Loucy (cell line): ENCODE measurements at regions not wholly inside any gene's neighbourhood (a gene's known extent, or its start where the extent isn't known, plus 50 kb on each side); places are given as distances from the start of the nearest gene placed in this dataset.

ENCODE experiments used
- H2AFZ ChIP-seq: fragments of 200-600 bp; sonication (generic); 2 replicates; pipeline ENCODE4 v1.6.0; 2016; ENCODE audit warnings: antibody characterized with exemption, mild to moderate bottlenecking, low read length, moderate library complexity
- H3F3A ChIP-seq: fragments of 200-600 bp; 2 replicates; pipeline ENCODE4 v1.6.0; 2016; ENCODE audit warnings: antibody characterized with exemption, low read depth, mild to moderate bottlenecking
- H3K27me3 ChIP-seq: fragments of 200-600 bp; sonication (generic); 2 replicates; pipeline ENCODE4 v1.6.1; 2014; ENCODE audit warnings: low read length, mild to moderate bottlenecking; ENCODE audit not compliant: insufficient read depth, poor library complexity, severe bottlenecking
- H3K36me3 ChIP-seq: fragments of 200-600 bp; sonication (generic); 2 replicates; pipeline ENCODE4 v1.6.1; 2016; ENCODE audit warnings: low read length; ENCODE audit not compliant: insufficient read depth
- H3K4me1 ChIP-seq: fragments of 200-600 bp; sonication (generic); 2 replicates; pipeline ENCODE4 v1.5.1; 2014; ENCODE audit warnings: low read length, mild to moderate bottlenecking; ENCODE audit not compliant: insufficient read depth, poor library complexity, severe bottlenecking
- H3K4me2 ChIP-seq: fragments of 200-600 bp; sonication (generic); 2 replicates; pipeline ENCODE4 v1.6.0; 2014; ENCODE audit warnings: antibody characterized with exemption, low read length, low read depth, mild to moderate bottlenecking; ENCODE audit not compliant: poor library complexity, severe bottlenecking
- H3K4me3 ChIP-seq: fragments of 200-600 bp; sonication (generic); 2 replicates; pipeline ENCODE4 v1.5.1; 2014; ENCODE audit warnings: low read length, mild to moderate bottlenecking, mixed read lengths; ENCODE audit not compliant: poor library complexity, severe bottlenecking
- H3K79me2 ChIP-seq: fragments of 200-600 bp; sonication (generic); 2 replicates; pipeline ENCODE4 v1.6.1; 2014; ENCODE audit warnings: low read length; ENCODE audit not compliant: insufficient read depth
- H3K9ac ChIP-seq: fragments of 200-600 bp; sonication (generic); 2 replicates; pipeline ENCODE4 v1.6.0; 2014; ENCODE audit warnings: mild to moderate bottlenecking, low read depth, low read length, moderate library complexity; ENCODE audit not compliant: poor library complexity, severe bottlenecking
- H3K9me2 ChIP-seq: fragments of 200-600 bp; sonication (generic); replicated peaks from 2 replicates; pipeline ENCODE4 v1.6.1; 2016; ENCODE audit warnings: low read depth, low read length, mixed read lengths
- H3K9me3 ChIP-seq: fragments of 200-600 bp; sonication (generic); 2 replicates; pipeline ENCODE4 v1.6.1; 2014; ENCODE audit warnings: mild to moderate bottlenecking, antibody characterized with exemption, low read length, low read depth; ENCODE audit not compliant: insufficient read depth
- H4K20me1 ChIP-seq: fragments of 200-600 bp; sonication (generic); 2 replicates; pipeline ENCODE4 v1.6.0; 2014; ENCODE audit warnings: antibody characterized with exemption, low read length, mild to moderate bottlenecking; ENCODE audit not compliant: insufficient read depth, poor library complexity, severe bottlenecking
- CTCF ChIP-seq: fragments of 200-600 bp; sonication (generic); conservative IDR thresholded peaks from 2 replicates; pipeline ENCODE4 v1.5.1; 2014; ENCODE audit warnings: mild to moderate bottlenecking, antibody characterized with exemption, low read length
- EZH2phosphoT487 ChIP-seq: fragments of 200-600 bp; IDR thresholded peaks from 2 replicates; pipeline ENCODE4 v1.6.1; 2018; ENCODE audit warnings: antibody characterized with exemption, mild to moderate bottlenecking, moderate library complexity, borderline replicate concordance

GRCh38 chr22:27185760-27186302 lies 528.4 kb downstream of the MIAT start:
- Histone ChIP-seq H3K9me3 (no peaks in the 10 kb centered on the region), H3F3A (no peaks in the 10 kb centered on the region)
- TF ChIP-seq CTCF = no peak
- no peak for TF ChIP-seq EZH2phosphoT487

GRCh38 chr22:27186643-27187042 lies 529.3 kb downstream of the MIAT start:
- H4K20me1 ChIP-seq = no peaks in the 10 kb centered on the region
- TF ChIP-seq EZH2phosphoT487 = no peak
- TF ChIP-seq CTCF = no peak
- H2AFZ ChIP-seq = no peak overlapping the region
- H3K4me3 ChIP-seq = no peak overlapping the region
- no peak overlapping the region for H3K4me2 ChIP-seq
- no peaks in the 10 kb centered on the region for H3K79me2 ChIP-seq
- no peak overlapping the region for H3K9ac ChIP-seq
- no peaks in the 10 kb centered on the region for H3K4me1 ChIP-seq
- H3K9me2 ChIP-seq = no peaks in the 10 kb centered on the region
- 0 out of 2 replicates have a peak, but pooled peaks cover 3% of the 10 kb centered on the region for H3K9me3 ChIP-seq
- H3K36me3 ChIP-seq = no peaks in the 10 kb centered on the region
- H3K27me3 ChIP-seq = no peaks in the 10 kb centered on the region
- H3F3A ChIP-seq = no peaks in the 10 kb centered on the region

More at GRCh38 chr22:27185760-27186302, 528.4 kb downstream of the MIAT start:
- Histone ChIP-seq H3K79me2 (no peaks in the 10 kb centered on the region), H3K9me2 (no peaks in the 10 kb centered on the region), H3K4me2 (no peak overlapping the region), H3K36me3 (no peaks in the 10 kb centered on the region), H3K9ac (no peak overlapping the region), H3K4me3 (no peak overlapping the region), H4K20me1 (no peaks in the 10 kb centered on the region), H2AFZ (no peak overlapping the region), H3K4me1 (no peaks in the 10 kb centered on the region), H3K27me3 (no peaks in the 10 kb centered on the region)

GRCh38 chr22:27192135-27192829 lies 534.9 kb downstream of the MIAT start:
- H3K4me3 ChIP-seq = no peak overlapping the region
- H3K79me2 ChIP-seq = no peaks in the 10 kb centered on the region
- H3K4me1 ChIP-seq = no peaks in the 10 kb centered on the region
- H3K27me3 ChIP-seq = no peaks in the 10 kb centered on the region
- H2AFZ ChIP-seq = no peak overlapping the region
- TF ChIP-seq CTCF = no peak
- H3K9me3 ChIP-seq = 0 out of 2 replicates have a peak, but pooled peaks cover 4% of the 10 kb centered on the region
- H3K4me2 ChIP-seq = no peak overlapping the region
- no peaks in the 10 kb centered on the region for H3F3A ChIP-seq
- H3K9ac ChIP-seq = no peak overlapping the region
- H4K20me1 ChIP-seq = no peaks in the 10 kb centered on the region
- H3K36me3 ChIP-seq = no peaks in the 10 kb centered on the region
- no peaks in the 10 kb centered on the region for H3K9me2 ChIP-seq
